HG03342 (cell line): ENCODE measurements at regions not wholly inside any gene's neighbourhood (a gene's known extent, or its start where the extent isn't known, plus 50 kb on each side); places are given as distances from the start of the nearest gene placed in this dataset.
A peak's percentile ranks its signal among the peaks of the same experiment; 100 is the strongest.

Source experiments
- ATAC-seq: cut with Tn5 transposase; IDR thresholded peaks from one replicate; pipeline ENCODE4 v1.9.1; 2021; ENCODE audit warnings: mild to moderate bottlenecking, moderate library complexity; ENCODE audit not compliant: unreplicated experiment

DNA sequence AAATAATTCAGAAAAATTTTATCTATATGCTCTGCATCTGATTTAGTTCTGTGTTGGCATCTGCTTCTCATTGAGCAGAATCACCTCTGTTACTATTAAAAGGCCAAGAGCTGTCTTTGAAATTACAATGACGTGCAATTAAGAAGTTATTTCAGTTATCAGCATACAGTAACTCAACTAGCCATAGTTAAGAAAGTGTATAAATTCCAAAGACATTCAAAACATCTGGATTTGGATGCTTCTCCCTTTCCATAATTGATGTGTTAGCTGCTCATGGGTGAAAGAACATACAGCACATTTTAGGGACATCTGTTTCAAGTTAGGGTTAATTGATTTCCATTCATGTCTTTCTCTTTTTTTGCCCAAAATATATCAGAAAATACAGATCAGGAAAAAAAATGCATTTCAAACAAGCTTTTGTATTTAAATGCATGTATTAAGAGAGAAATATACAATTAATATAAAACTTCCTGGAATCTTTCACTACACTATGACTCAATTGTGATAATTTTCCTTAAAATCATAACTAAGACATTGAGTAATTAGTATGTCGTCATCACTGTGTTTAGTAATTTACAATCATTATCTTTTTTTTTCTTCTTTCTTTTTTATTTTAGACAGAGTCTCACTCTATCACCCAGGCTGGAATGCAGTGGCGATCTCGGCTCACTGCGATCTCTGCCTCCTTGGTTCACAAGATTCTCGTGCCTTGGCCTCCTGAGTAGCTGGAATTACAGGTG, 82.7 kb upstream of the MBNL1 start:
- ATAC-seq: no peak

DNA sequence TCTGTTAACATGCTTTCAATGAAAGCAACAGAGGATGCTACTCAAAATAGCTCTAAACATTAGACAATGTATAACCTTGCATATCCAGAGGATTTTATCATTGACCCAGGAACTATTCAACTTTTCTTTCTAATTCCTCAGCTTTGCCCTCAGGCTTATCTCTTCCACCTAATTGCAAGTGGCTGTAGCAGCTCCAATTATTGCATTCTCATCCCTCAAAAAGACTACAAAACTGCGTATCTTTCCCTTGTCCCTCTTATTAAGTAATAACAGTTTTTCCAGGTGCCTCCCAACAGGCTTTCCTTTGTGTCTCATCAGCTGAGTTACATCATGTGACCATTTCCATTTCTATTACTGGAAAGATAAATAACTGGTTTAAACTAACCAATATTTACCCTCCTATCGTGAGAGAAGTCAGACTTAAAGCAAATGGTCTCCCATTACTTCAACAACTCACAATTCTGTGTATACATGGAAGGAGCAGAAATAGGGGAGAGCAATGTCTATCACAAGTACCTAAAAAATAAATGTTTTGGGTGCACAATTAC, 78.0 kb upstream of the MBNL1 start:
- no peak for ATAC-seq

DNA sequence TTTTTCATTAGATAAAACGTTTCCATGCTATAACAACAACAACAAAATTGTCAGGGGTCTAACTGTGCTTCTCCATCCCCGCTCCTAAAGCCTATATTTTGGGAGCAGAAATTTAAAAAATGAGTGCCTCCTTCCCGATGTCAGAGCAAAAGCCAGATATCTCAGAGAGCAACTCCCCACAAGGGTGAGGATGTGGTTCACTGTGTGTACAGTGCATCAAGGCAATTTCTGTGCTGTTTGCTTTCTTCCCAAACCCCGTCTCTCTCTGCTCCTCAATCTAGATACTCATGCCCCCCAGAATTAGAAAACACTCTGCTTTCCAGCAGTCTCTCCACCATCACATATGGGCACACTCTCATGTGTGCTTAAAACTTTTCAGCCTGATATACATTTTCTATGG, 76.7 kb upstream of the MBNL1 start:
- ATAC-seq: no peak

DNA sequence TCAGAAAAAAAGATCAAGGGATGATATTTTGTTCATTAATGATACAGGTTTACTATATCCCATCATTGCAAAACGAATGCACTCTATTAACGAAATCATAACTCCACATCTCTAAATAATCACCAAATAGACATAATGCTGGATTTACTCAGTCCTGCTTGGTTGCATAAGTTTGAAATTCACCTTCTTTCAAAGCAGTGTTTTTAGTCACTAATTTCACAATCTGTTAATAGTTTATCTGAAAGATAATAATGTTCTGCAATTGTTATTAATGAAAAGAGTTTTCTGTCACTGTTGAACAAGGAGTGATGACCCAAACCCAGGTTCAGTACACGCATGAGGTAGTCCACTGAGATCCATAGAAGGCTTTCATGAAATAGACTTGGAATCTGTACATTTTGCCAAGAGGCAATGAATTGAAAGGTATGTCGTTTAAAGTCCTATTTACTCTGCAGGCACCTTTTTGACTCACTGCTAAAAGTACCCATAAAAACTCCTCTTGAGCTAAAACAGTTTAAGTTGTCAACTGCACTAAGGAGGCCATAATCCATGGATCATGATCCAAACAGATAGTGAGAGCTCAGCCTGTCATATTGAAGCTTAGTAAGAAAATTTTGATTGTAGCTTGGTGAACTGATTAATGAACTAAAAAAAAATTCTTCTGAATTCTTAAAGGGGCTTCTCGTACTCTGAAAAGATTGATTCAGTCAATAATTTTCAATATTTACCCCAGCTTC, 75.6 kb upstream of the MBNL1 start:
- ATAC-seq: peak; percentile 9

DNA sequence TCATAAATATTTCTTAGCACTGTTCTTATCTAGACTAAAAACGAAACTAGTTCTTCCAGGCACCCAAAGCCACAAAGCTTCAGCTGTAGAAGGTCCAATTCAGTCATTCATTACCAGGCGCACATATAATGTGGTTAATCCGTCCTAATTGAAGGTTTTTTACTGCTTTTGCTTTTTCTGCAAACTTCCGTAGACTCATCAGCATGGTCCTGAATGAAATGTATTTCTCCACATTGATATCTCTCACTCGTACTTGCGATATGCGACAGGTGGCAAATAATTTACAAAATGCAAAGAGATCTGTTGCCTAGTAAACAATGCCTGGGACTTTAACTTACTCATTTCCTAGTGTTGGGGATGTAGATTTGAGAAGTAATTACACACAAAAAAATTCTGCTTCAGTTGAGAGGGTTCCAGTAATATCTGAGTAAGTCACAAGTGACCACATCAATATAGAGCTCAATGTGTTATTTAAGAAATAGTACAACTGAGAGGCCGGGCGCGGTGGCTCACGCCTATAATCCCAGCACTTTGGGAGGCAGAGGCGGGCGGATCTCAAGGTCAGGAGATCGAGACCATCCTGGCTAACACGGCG, 75.0 kb upstream of the MBNL1 start:
- ATAC-seq: peak; percentile 70

DNA sequence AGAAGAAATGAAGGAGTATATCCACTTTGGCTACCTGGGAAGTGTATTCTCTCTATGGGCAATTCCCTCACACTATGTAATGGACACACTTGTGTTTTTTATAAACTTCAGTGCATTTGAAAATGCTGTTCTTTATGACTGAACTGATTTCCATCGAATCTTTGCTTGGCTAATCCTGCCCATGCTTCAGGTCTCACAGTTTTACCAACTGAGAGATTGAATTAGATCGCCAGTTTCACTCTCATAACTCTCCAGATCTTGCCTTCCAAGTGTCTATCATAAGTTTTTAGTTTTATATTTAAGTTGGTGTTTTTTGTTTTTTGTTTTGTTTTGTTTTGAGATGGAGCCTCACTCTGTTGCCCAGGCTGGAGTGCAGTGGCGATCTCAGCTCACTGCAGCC, 73.5 kb upstream of the MBNL1 start:
- ATAC-seq: no peak

DNA sequence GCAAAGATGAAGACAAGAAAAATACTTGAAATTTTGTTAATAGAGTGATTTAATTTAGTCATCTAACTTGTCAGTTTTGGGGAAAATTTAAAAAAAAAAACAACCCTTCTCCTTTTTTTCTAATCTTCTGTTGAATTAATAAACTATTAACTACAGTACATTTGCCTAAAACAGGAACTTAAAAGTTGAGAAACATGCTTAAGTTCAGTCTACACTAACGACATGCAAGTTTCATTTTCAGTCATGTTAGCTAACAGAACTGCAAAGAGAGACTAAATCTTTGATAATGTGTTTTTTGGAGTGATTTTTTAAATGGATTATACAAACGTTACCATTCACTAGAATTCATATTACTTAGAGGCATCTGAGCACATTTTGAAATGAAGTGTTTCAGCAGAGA, 71.9 kb upstream of the MBNL1 start:
- ATAC-seq: peak; percentile 33

DNA sequence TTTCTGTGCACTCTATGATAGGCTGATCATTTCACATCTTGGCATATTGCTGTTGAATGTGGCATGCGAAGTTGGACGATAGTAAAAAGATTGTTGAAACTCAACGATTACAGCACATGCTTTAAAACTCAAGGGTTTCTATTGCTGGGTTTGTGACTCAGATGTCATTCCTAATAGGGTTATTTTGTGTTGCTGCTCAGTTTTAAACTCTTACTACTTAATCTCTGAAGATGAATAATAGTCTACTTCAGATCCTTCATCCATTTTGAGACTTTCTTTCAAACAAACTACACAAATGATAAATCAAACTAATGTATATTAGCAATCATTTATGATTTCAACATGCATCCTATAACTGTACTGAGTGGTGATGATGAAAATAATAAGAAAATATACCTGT, 71.3 kb upstream of the MBNL1 start:
- no peak for ATAC-seq

DNA sequence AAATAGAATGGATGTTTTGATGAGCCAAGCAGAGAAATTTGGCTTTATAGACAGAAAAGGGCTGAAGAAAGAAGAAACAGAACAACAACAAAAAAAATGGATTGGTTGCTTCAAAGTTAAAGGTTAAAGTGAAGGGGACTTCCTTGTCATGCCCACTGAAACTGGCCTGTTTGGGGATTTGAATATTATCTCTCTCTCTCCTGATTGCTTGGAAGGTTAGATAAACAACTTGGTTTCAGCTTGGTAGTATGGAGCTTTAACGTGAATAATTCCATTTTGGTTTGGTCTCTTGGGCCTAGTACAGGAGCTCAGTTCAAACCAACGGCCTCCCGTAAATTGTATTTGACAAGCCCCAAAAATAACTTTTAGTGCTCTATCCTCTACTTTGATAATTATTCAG, 70.8 kb upstream of the MBNL1 start:
- ATAC-seq: no peak

DNA sequence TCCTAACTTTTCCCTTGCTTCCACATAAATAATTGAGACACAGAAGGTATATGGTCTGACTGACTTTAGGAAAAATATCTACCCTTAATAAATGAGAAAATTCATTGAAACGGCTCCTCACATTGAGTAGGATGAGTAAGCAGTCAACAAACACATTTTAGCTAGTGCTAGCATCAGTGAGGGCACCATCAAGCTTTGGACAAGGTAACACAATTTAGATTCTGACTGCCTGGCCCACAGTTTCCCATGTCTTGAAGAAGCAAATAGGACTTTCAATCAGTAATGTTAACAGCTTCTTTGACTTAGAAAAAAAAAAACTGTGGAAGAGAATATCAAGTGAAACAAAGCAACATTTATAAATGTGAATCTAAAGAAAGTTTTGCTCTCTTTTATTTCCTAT, 70.1 kb upstream of the MBNL1 start:
- no peak for ATAC-seq

DNA sequence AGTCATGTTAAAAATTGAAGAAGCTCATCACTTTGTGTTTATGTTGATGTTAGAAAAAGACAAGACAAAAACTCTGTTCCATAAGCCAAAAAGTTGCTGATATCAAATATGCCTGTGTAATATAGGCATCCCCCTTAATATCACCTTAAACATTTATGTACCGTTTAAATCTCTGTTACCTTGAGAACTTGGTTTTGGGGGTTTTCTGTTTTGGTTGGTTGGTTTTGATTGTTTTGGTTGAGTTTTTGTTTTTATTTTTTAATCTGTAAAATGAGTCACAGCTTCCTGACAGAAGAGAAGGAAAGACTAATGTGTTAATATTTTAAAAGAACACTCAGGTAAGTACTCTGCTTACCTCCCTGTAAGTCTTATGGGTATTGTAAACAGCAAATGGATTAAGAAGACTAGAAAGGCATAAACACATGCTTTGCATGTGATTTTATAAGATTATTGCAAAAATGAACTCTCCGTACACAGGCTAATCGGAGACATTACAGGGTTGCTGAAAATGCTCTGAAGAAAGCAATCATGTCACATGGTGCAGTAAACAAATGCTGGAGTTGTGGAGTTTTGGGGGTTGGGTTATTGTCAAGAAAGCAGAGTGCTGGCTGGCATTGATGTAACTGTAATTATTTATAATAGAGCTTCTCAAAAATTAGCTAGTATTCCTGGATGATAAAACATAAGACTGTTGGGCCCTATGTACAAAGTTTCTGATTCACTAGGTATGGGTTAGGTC, 69.5 kb upstream of the MBNL1 start:
- peak; percentile 32 for ATAC-seq

DNA sequence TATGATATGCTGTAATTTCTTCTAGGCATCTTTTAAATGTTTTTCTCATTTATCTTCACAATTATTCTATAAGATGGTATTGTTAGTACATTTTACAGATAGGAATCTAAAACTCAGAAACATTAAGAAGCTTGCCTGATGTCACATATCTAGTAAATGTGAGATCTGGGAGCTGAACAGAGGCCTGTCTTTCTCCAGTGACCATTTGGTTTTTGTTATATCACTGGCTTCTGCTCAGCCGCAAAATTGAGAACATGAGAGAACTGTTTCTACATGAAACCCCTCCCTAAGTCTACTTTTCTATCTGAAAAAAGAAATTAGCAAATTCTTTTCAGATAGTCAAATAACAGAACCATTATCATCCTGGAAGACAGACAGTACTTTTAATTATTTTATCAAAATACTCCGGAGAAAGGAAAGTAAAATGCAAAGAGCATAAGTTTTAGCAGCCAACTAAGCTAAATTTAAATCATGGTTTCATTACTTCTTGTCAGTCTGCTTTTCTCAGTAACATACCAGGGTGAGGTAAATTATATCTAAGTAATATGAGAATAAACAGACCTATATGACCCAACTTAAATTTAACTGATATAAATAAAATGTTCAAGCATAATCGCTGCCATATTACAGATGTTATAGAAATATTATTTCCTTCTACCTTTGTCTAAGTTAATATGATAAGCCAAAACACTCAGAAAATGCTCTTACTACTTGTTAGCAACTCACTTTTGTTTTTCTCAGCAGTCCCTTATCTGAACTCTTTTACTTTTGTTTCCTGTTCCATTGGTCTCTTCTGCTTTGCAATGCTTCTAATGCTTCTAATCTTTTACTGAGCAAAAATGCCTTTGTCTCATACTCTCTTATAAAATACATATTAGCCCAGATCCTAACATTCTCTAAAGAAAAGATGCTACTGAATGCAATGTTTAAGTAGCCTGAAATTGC, 68.0 kb upstream of the MBNL1 start:
- no peak for ATAC-seq

DNA sequence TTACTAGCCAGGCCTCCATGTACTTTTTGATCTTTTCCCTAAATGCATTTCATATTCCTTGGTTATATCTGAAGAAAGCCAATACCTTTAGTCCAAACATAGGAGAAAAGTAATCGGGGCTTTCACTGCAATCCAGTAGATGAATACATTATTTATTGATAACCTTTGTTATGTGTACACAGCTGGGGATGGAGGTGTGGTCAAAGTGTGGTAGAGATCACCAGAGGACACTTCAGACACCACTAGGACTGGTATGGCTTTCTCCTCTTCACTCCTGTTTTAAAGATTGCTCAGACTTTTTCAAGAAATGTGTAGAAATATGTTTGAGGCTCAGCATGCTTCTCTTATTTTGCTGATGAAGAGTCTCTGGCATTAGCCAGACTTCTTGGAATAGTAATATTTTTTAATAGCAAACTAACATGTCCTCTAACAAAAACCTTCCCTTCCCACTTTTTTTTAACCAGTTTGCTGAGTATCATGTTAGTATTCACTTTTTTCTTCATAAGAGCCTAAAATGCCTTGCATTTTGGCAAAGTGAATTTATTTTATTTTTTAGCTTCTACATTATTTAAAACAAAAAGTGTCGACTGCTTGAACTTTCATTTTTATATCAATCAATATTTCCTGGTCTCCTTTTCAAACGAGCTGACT, 65.6 kb upstream of the MBNL1 start:
- ATAC-seq: no peak

DNA sequence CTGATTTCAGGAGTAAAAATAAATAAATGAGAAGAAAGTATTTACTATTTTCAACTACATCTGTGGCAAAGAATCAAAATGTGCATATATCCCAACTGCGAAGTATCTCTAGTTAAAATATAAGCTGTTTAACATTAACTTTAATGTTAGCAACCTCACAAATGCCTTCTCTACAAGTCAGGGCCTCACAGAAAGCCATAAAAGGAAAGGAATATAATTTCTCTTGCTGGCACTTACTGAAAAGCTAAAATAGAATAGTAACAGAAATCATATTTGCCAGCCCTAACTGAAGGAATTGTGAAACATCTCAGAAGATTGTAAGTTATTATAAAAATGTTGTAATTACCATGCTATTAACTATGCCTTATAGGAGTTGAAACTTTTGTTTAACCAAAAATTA, 65.1 kb upstream of the MBNL1 start:
- ATAC-seq: no peak

DNA sequence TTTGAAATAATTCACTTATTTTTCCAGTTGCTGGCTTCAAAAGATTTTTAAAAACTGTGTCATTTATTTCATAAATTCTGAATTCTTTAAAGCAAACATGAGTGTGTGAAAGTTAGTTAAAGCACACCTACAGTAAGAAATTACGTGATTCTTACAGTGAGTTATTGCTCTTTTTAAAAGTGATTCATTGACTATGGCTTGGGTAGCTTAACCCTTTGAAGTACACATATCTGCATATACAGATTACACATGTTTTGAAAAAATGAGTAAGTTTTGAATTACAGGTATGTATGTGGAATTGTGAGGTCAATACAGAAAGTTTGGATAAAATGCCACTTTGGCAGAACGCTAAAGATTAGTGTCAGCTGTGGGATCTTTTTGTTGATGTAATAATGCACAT, 64.5 kb upstream of the MBNL1 start:
- ATAC-seq: no peak

DNA sequence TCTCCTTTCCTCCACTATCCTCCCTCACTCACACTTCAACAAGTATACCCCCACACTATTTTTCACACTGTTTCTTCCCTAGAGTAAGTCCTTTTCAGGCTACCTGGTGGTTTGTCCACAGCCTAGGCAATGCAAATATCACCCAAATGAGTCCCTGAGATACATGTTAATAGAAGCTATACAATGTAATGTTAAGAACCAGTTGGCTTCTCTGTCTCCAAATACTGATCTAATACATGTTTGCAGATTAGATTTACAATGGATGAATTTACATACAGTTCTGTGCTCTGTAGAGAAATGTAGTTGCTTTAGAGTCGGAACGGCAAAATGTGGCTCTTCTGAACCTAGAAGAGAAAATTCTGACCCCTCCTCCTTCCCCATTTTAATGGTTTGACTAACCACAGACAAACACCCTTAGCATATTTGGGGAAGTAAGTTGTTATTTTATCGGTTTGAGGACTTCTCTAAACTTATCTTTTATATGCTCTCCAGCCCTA, 63.6 kb upstream of the MBNL1 start:
- ATAC-seq: peak; percentile 61

DNA sequence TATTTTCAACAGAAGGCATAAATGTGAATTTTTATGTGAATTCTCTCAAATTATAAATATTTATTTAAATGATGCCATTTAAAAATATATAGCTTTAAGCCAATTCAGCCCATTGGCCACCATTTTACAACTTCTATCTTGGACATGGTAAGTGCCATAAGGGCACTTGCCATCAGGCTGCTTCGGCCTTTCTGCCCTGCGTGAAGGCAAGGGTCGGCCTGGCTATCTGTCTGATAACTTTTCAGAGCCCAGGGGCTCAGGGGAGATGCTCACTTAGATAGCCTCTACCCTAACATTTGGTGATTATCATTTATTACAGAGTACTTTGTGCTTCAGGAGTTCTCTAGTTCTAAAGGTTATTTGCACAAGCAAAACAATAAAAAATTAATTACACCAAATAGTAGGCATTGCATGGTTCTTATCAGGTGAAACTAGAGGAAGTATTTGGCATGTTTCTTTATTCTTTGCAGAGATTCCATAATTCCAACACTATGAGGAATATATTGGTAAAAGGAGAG, 62.4 kb upstream of the MBNL1 start:
- ATAC-seq: no peak

DNA sequence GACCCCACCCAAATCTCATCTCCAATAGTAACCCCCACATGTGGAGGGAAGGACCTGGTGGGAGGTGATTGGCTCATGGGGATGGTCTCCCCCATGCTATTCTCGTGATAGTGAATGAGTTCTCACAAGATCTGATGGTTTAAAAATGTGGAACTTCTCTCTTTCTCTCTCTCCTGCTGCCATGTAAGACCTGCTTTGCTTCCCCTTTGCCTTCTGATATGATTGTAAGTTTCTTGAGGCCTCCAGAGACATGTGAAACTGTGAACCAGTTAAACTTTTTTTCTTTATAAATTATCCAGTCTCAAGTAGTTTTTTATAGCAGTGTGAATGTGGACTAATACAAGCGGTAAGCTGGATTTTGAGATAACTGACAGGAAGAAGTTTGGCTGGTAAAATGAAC, 60.3 kb upstream of the MBNL1 start:
- ATAC-seq: no peak

DNA sequence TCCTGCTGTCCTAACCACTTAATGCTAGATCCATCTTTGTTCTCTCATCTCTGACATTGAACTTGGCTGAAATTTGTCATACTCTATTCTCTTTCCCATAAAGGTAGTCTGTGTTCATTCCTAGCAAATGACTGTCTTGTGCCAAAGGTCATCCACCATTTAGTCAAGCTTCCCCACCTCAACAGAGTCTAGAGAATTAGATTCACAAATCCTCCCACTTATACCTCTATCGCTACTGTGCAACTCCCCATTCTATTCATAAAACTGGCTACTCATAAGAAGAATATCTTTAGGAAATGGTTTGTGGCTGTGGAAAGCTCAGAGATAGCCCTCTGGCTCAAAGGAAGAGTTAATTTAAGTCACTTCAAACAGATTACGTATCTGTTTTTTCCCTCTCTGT, 59.7 kb upstream of the MBNL1 start:
- no peak for ATAC-seq
